HEK293 (cell line): ENCODE measurements at regions not wholly inside any gene's neighbourhood (a gene's known extent, or its start where the extent isn't known, plus 50 kb on each side); places are given as distances from the start of the nearest gene placed in this dataset.

Experiments used
- CTCF ChIP-seq: fragments of 450-650 bp; formaldehyde crosslinking; IDR thresholded peaks from 2 replicates; pipeline ENCODE4 v1.5.1; 2016; ENCODE audit warnings: missing biosample characterization, missing genetic modification characterization
- KLF1 ChIP-seq: fragments of 450-650 bp; formaldehyde crosslinking; IDR thresholded peaks from 2 replicates; pipeline ENCODE4 v1.5.1; 2016; ENCODE audit warnings: missing biosample characterization, missing genetic modification characterization
- MYNN ChIP-seq: fragments of 450-650 bp; formaldehyde crosslinking; IDR thresholded peaks from 2 replicates; pipeline ENCODE4 v1.5.1; 2016; ENCODE audit warnings: missing biosample characterization, missing genetic modification characterization, borderline replicate concordance
- ZBTB1 ChIP-seq: fragments of 450-650 bp; formaldehyde crosslinking; IDR thresholded peaks from 2 replicates; pipeline ENCODE4 v1.5.1; 2016; ENCODE audit warnings: missing biosample characterization, missing genetic modification characterization
- ZBTB11 ChIP-seq: fragments of 450-650 bp; formaldehyde crosslinking; conservative IDR thresholded peaks from 2 replicates; pipeline ENCODE4 v1.5.1; 2016; ENCODE audit warnings: low read depth, missing biosample characterization, missing genetic modification characterization
- ZNF23 ChIP-seq: fragments of 450-650 bp; formaldehyde crosslinking; IDR thresholded peaks from 2 replicates; pipeline ENCODE4 v1.5.1; 2016; ENCODE audit warnings: missing biosample characterization, missing genetic modification characterization, borderline replicate concordance
- ZNF24 ChIP-seq: fragments of 450-650 bp; formaldehyde crosslinking; IDR thresholded peaks from 2 replicates; pipeline ENCODE4 v1.5.1; 2016; ENCODE audit warnings: missing biosample characterization, missing genetic modification characterization
- ZNF561 ChIP-seq: fragments of 450-650 bp; IDR thresholded peaks from 2 replicates; pipeline ENCODE4 v1.5.1; 2018; ENCODE audit warnings: missing biosample characterization, missing genetic modification characterization, borderline replicate concordance
- ZNF660 ChIP-seq: fragments of 450-650 bp; IDR thresholded peaks from 2 replicates; pipeline ENCODE4 v1.5.1; 2018; ENCODE audit warnings: missing biosample characterization, mild to moderate bottlenecking, missing genetic modification characterization
- TF ChIP-seq, protein P1 (sequence below): fragments of 450-650 bp; formaldehyde crosslinking; IDR thresholded peaks from 2 replicates; pipeline ENCODE4 v1.5.1; 2016; ENCODE audit warnings: missing biosample characterization, missing genetic modification characterization, low read depth
- TF ChIP-seq, protein P2 (sequence below): sonication (generic); formaldehyde crosslinking; IDR thresholded peaks from 2 replicates; pipeline ENCODE4 v1.8.1; 2022; ENCODE audit warnings: mild to moderate bottlenecking, moderate library complexity, missing genetic modification reagents

GRCh38 chr14:30349520-30349919, 209.4 kb upstream of the G2E3 start:
- TF ChIP-seq ZNF24 (tag by site-specific recombination): no peak
- TF ChIP-seq MYNN (tag by site-specific recombination): no peak
- no peak for TF ChIP-seq CTCF
- TF ChIP-seq, protein P1, sequence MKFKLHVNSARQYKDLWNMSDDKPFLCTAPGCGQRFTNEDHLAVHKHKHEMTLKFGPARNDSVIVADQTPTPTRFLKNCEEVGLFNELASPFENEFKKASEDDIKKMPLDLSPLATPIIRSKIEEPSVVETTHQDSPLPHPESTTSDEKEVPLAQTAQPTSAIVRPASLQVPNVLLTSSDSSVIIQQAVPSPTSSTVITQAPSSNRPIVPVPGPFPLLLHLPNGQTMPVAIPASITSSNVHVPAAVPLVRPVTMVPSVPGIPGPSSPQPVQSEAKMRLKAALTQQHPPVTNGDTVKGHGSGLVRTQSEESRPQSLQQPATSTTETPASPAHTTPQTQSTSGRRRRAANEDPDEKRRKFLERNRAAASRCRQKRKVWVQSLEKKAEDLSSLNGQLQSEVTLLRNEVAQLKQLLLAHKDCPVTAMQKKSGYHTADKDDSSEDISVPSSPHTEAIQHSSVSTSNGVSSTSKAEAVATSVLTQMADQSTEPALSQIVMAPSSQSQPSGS: no peak
- TF ChIP-seq, protein P2, sequence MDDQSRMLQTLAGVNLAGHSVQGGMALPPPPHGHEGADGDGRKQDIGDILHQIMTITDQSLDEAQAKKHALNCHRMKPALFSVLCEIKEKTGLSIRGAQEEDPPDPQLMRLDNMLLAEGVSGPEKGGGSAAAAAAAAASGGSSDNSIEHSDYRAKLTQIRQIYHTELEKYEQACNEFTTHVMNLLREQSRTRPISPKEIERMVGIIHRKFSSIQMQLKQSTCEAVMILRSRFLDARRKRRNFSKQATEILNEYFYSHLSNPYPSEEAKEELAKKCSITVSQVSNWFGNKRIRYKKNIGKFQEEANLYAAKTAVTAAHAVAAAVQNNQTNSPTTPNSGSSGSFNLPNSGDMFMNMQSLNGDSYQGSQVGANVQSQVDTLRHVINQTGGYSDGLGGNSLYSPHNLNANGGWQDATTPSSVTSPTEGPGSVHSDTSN: no peak
- TF ChIP-seq ZNF23 (tag by site-specific recombination): no peak
- no peak for TF ChIP-seq ZNF660 (tag by site-specific recombination)
- no peak for TF ChIP-seq KLF1 (tag by site-specific recombination)
- no peak for TF ChIP-seq ZNF561 (tag by site-specific recombination)
- no peak for TF ChIP-seq ZBTB11 (tag by site-specific recombination)
- TF ChIP-seq ZBTB1 (tag by site-specific recombination): no peak
